HEK293 (cell line): ENCODE measurements at regions not wholly inside any gene's neighbourhood (a gene's known extent, or its start where the extent isn't known, plus 50 kb on each side); places are given as distances from the start of the nearest gene placed in this dataset.

Source experiments
- CTCF ChIA-PET: fragments of 350-600 bp; formaldehyde crosslinking; extraction: SDS; loops from one replicate; lab custom pipeline; 2021; ENCODE audit warnings: antibody characterized with exemption; lab: Yijun Ruan, JAX
- POLR2A ChIA-PET: fragments of 300-600 bp; formaldehyde crosslinking; extraction: SDS; loops from one replicate; lab custom pipeline; 2020; ENCODE audit warnings: antibody characterized with exemption, inconsistent platforms; lab: Yijun Ruan, JAX
- H3K27ac ChIP-seq: fragments of 200-500 bp; sonication (Bioruptor generic); 2 replicates; pipeline ENCODE4 v1.5.1; 2014; ENCODE audit warnings: low read depth, low read length, control low read depth, inconsistent platforms; ENCODE audit errors: extremely low read depth
- H3K36me3 ChIP-seq, 2 experiments: fragments of 200-500 bp in 1 of 2; sonication (Bioruptor generic) in 1 of 2; 1 replicate in 1 of 2; 2 replicates in 1 of 2; pipeline ENCODE4 v1.5.1; 2014 to 2017; ENCODE audit warnings: inconsistent platforms in 2 of 2, low read length in 2 of 2; ENCODE audit not compliant: control insufficient read depth in 2 of 2, insufficient read depth in 1 of 2
- H3K4me1 ChIP-seq: fragments of 200-500 bp; sonication (Bioruptor generic); 2 replicates; pipeline ENCODE4 v1.5.1; 2014; ENCODE audit warnings: mild to moderate bottlenecking, low read length, inconsistent platforms; ENCODE audit not compliant: control insufficient read depth, insufficient read depth
- H3K4me3 ChIP-seq: 2 replicates; pipeline ENCODE4 v1.5.1; 2011; ENCODE audit warnings: low read depth, mild to moderate bottlenecking, control low read depth, low read length, moderate library complexity
- H3K9me3 ChIP-seq: fragments of 200-500 bp; sonication (Bioruptor generic); 2 replicates; pipeline ENCODE4 v1.5.1; 2014; ENCODE audit warnings: low read depth, low read length, inconsistent platforms; ENCODE audit not compliant: control insufficient read depth, insufficient read depth
- ATF2 ChIP-seq: fragments of 450-650 bp; formaldehyde crosslinking; IDR thresholded peaks from 2 replicates; pipeline ENCODE4 v1.5.1; 2016; ENCODE audit warnings: missing biosample characterization, missing genetic modification characterization, low read depth
- GLIS1 ChIP-seq: fragments of 450-650 bp; formaldehyde crosslinking; IDR thresholded peaks from 2 replicates; pipeline ENCODE4 v1.5.1; 2016; ENCODE audit warnings: missing biosample characterization, missing genetic modification characterization
- HOXC10 ChIP-seq: sonication (generic); formaldehyde crosslinking; IDR thresholded peaks from 2 replicates; pipeline ENCODE4 v1.8.1; 2023; ENCODE audit warnings: mild to moderate bottlenecking, missing genetic modification reagents
- KLF16 ChIP-seq: fragments of 450-650 bp; formaldehyde crosslinking; IDR thresholded peaks from 2 replicates; pipeline ENCODE4 v1.5.1; 2017; ENCODE audit warnings: missing biosample characterization, missing genetic modification characterization
- SCRT2 ChIP-seq: fragments of 450-650 bp; formaldehyde crosslinking; IDR thresholded peaks from 2 replicates; pipeline ENCODE4 v1.5.1; 2016; ENCODE audit warnings: missing biosample characterization, missing genetic modification characterization
- YY1 ChIP-seq: fragments of 450-650 bp; formaldehyde crosslinking; IDR thresholded peaks from 2 replicates; pipeline ENCODE4 v1.5.1; 2018; ENCODE audit warnings: missing biosample characterization, missing genetic modification characterization
- ZFP3 ChIP-seq: fragments of 450-650 bp; formaldehyde crosslinking; IDR thresholded peaks from 2 replicates; pipeline ENCODE4 v1.5.1; 2016; ENCODE audit warnings: low read depth, missing biosample characterization, missing genetic modification characterization
- ZNF169 ChIP-seq: fragments of 450-650 bp; formaldehyde crosslinking; IDR thresholded peaks from 2 replicates; pipeline ENCODE4 v1.5.1; 2016; ENCODE audit warnings: missing biosample characterization, missing genetic modification characterization
- ZNF239 ChIP-seq: fragments of 450-650 bp; formaldehyde crosslinking; IDR thresholded peaks from 2 replicates; pipeline ENCODE4 v1.5.1; 2016; ENCODE audit warnings: missing biosample characterization, missing genetic modification characterization
- ZNF24 ChIP-seq: fragments of 450-650 bp; formaldehyde crosslinking; IDR thresholded peaks from 2 replicates; pipeline ENCODE4 v1.5.1; 2016; ENCODE audit warnings: missing biosample characterization, missing genetic modification characterization
- ZNF280C ChIP-seq: fragments of 450-650 bp; formaldehyde crosslinking; IDR thresholded peaks from 2 replicates; pipeline ENCODE4 v1.5.1; 2016; ENCODE audit warnings: missing biosample characterization, missing genetic modification characterization
- ZNF280D ChIP-seq: fragments of 450-650 bp; formaldehyde crosslinking; IDR thresholded peaks from 2 replicates; pipeline ENCODE4 v1.5.1; 2016; ENCODE audit warnings: missing biosample characterization, missing genetic modification characterization
- ZNF292 ChIP-seq: fragments of 450-650 bp; formaldehyde crosslinking; IDR thresholded peaks from 2 replicates; pipeline ENCODE4 v1.5.1; 2016; ENCODE audit warnings: low read depth, missing biosample characterization, missing genetic modification characterization, borderline replicate concordance
- ZNF302 ChIP-seq: fragments of 450-650 bp; formaldehyde crosslinking; IDR thresholded peaks from 2 replicates; pipeline ENCODE4 v1.5.1; 2016; ENCODE audit warnings: missing biosample characterization, missing genetic modification characterization, low read depth
- ZNF37A ChIP-seq: fragments of 450-650 bp; IDR thresholded peaks from 2 replicates; pipeline ENCODE4 v1.5.1; 2018; ENCODE audit warnings: missing biosample characterization, missing genetic modification characterization
- ZNF394 ChIP-seq: fragments of 450-650 bp; formaldehyde crosslinking; IDR thresholded peaks from 2 replicates; pipeline ENCODE4 v1.5.1; 2016; ENCODE audit warnings: missing biosample characterization, missing genetic modification characterization, mild to moderate bottlenecking, moderate library complexity, borderline replicate concordance
- ZNF426 ChIP-seq: fragments of 450-650 bp; formaldehyde crosslinking; IDR thresholded peaks from 2 replicates; pipeline ENCODE4 v1.5.1; 2017; ENCODE audit warnings: missing biosample characterization, missing genetic modification characterization, mild to moderate bottlenecking, inconsistent platforms, moderate library complexity
- ZNF580 ChIP-seq: fragments of 450-650 bp; formaldehyde crosslinking; IDR thresholded peaks from 2 replicates; pipeline ENCODE4 v1.5.1; 2016; ENCODE audit warnings: missing biosample characterization, missing genetic modification characterization
- ZNF623 ChIP-seq: fragments of 450-650 bp; formaldehyde crosslinking; IDR thresholded peaks from 2 replicates; pipeline ENCODE4 v1.5.1; 2016; ENCODE audit warnings: missing biosample characterization, missing genetic modification characterization
- ZNF670 ChIP-seq: fragments of 450-650 bp; formaldehyde crosslinking; IDR thresholded peaks from 2 replicates; pipeline ENCODE4 v1.5.1; 2016; ENCODE audit warnings: missing biosample characterization, missing genetic modification characterization, low read depth
- ZSCAN4 ChIP-seq: fragments of 450-650 bp; formaldehyde crosslinking; IDR thresholded peaks from 2 replicates; pipeline ENCODE4 v1.5.1; 2017; ENCODE audit warnings: missing biosample characterization, missing genetic modification characterization
- ZXDB ChIP-seq: fragments of 450-650 bp; formaldehyde crosslinking; IDR thresholded peaks from 2 replicates; pipeline ENCODE4 v1.5.1; 2016; ENCODE audit warnings: missing biosample characterization, missing genetic modification characterization

GRCh38 chr18:22549260-22549937, 131.7 kb upstream of the CTAGE1 start:
- TF ChIP-seq ZFP3 (tag by site-specific recombination) (no peak), ZNF169 (no peak), GLIS1 (tag by site-specific recombination) (no peak), ATF2 (tag by site-specific recombination) (no peak), ZNF239 (tag by site-specific recombination) (no peak), ZNF280C (tag by site-specific recombination) (no peak), ZXDB (tag by site-specific recombination) (no peak), HOXC10 (no peak), ZNF280D (no peak), ZNF426 (no peak), ZNF394 (no peak), ZNF302 (tag by site-specific recombination) (no peak), ZNF670 (tag by site-specific recombination) (no peak), ZNF37A (tag by site-specific recombination) (no peak), ZNF24 (tag by site-specific recombination) (no peak), KLF16 (tag by site-specific recombination) (no peak), ZNF292 (no peak), ZNF623 (tag by site-specific recombination) (no peak), ZNF580 (tag by site-specific recombination) (no peak)
- H3K36me3 ChIP-seq: no peaks in the 10 kb centered on the region
- ChIA-PET POLR2A (no interaction called here), CTCF (no interaction called here)
- peaks cover 10% of the 10 kb centered on the region for H3K4me1 ChIP-seq
- H3K27ac ChIP-seq: no peak overlapping the region
- no peaks in the 10 kb centered on the region for H3K9me3 ChIP-seq
- H3K4me3 ChIP-seq: no peak overlapping the region

GRCh38 chr18:22550366-22550765, 132.7 kb upstream of the CTAGE1 start:
- POLR2A ChIA-PET: no interaction called here
- no peaks in the 10 kb centered on the region for H3K36me3 ChIP-seq
- TF ChIP-seq SCRT2: peak; percentile 56
- TF ChIP-seq YY1: no peak
- TF ChIP-seq ZSCAN4 (tag by site-specific recombination): no peak
- TF ChIP-seq, all 188 proteins: peak for 1
- no peaks in the 10 kb centered on the region for H3K9me3 ChIP-seq
- CTCF ChIA-PET: interaction anchor here (0.6 kb wide), 1 partner anchor 56 kb away, joined by 4 read pairs; no protein-coding TSS in a partner anchor
- H3K27ac ChIP-seq: no peak overlapping the region
- peaks cover 6% of the 10 kb centered on the region for H3K4me1 ChIP-seq
- H3K4me3 ChIP-seq: no peak overlapping the region
